Hepatocyte (in vitro differentiated cells): ENCODE measurements at regions not wholly inside any gene's neighbourhood (a gene's known extent, or its start where the extent isn't known, plus 50 kb on each side); places are given as distances from the start of the nearest gene placed in this dataset.

Experiments
- CTCF ChIP-seq: fragments of 200-600 bp; sonication (generic); IDR thresholded peaks from 2 replicates; pipeline ENCODE4 v1.5.1; 2016; ENCODE audit warnings: antibody characterized with exemption, mild to moderate bottlenecking; ENCODE audit not compliant: poor library complexity
- EZH2 ChIP-seq: fragments of 200-600 bp; sonication (generic); IDR thresholded peaks from 2 replicates; pipeline ENCODE4 v1.6.1; 2016; ENCODE audit warnings: antibody characterized with exemption, mild to moderate bottlenecking, borderline replicate concordance
- EZH2phosphoT487 ChIP-seq: fragments of 200-600 bp; sonication (generic); IDR thresholded peaks from one replicate; pipeline ENCODE4 v1.6.1; 2018; ENCODE audit warnings: antibody characterized with exemption, mild to moderate bottlenecking, low read depth, moderate library complexity; ENCODE audit not compliant: unreplicated experiment, severe bottlenecking

GRCh38 chr1:67584938-67585337 lies 100.1 kb upstream of the GADD45A start:
- no peak for TF ChIP-seq CTCF
- no peak for TF ChIP-seq EZH2
- no peak for TF ChIP-seq EZH2phosphoT487
